ENCODE measurements at regions not wholly inside any gene's neighbourhood (a gene's known extent, or its start where the extent isn't known, plus 50 kb on each side); places are given as distances from the start of the nearest gene placed in this dataset.
A peak's percentile ranks its signal among the peaks of the same experiment; 100 is the strongest.
"Not testable (repeated sequence)": the region's sequence is repeated elsewhere in the genome, so short reads cannot be mapped to it uniquely, and the experiment has no call there.

DNA sequence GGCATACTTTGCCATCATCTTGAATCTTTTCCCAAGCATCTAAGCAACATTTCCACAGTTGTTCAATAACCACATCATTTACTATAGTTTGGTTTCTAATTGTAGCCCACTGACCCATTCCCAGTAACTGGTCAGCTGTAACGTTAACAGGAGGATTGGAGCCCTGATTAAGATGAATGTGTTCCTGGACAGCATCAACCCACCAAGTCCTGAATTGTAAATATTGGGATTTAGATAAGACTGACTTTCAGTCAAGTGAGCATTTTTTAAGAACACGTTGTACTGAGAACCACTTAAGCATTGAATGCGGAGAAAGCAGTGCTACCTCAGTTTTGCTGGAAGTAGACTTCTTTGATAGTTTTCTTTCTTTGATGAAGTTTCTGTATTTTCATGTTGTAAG, 53.3 kb upstream of the ARL4D start:
- H3K27me3 ChIP-seq (replicated peaks in 1 of 4; ENCODE audit: control insufficient read depth in 3 of 4, extremely low read depth in 1 of 4, insufficient read depth in 3 of 4, low read length in 3 of 4); H4K5ac ChIP-seq (ENCODE audit: insufficient read length, low read depth, low read length); CTCF ChIA-PET (ENCODE audit: partially characterized antibody); H4K20me1 ChIP-seq (replicated peaks in 1 of 2; ENCODE audit: control insufficient read depth in 1 of 2, insufficient read depth in 2 of 2, low read length in 2 of 2); FAIRE-seq; H2BK120ac ChIP-seq (replicated peaks; ENCODE audit: low read depth, low read length); DNase-seq (ENCODE audit: low read depth in 1 of 2, low spot score in 2 of 2); H3K27ac ChIP-seq (ENCODE audit: low read depth, low read length); H3K18ac ChIP-seq (ENCODE audit: extremely low read depth, low read length); H3K79me1 ChIP-seq (ENCODE audit: low read depth, low read length); H3K4me2 ChIP-seq (ENCODE audit: insufficient read depth in 1 of 2, low read depth in 2 of 2, low read length in 2 of 2); H4K8ac ChIP-seq (ENCODE audit: extremely low read depth, insufficient read depth, low read length); H3K79me2 ChIP-seq (ENCODE audit: control insufficient read depth in 1 of 2, insufficient read depth in 2 of 2, low read length in 2 of 2); H3K56ac ChIP-seq (replicated peaks; ENCODE audit: insufficient read length, low read depth, low read length); H3K36me3 ChIP-seq (ENCODE audit: control insufficient read depth in 2 of 4, insufficient read depth in 4 of 4, low read length in 3 of 4); H3K9ac ChIP-seq (replicated peaks in 1 of 4; ENCODE audit: extremely low read depth in 1 of 4, low read depth in 3 of 4, low read length in 3 of 4); H4K91ac ChIP-seq (replicated peaks; ENCODE audit: insufficient read length, low read length); H2BK20ac ChIP-seq (ENCODE audit: low read length); H3K14ac ChIP-seq (ENCODE audit: insufficient read length); H3K23ac ChIP-seq (ENCODE audit: insufficient read length); H2AFZ ChIP-seq (ENCODE audit: low read length); H2BK15ac ChIP-seq (ENCODE audit: low read length); H3K23me2 ChIP-seq (ENCODE audit: low read depth, low read length); H3K4me3 ChIP-seq (ENCODE audit: extremely low read depth in 1 of 4, insufficient read depth in 2 of 4, low read depth in 3 of 4, low read length in 4 of 4); H2BK12ac ChIP-seq (ENCODE audit: low read depth, low read length); H2BK5ac ChIP-seq (ENCODE audit: low read depth, low read length); H3K4ac ChIP-seq (replicated peaks; ENCODE audit: insufficient read length, low read depth, low read length): not testable (repeated sequence)
- Histone ChIP-seq H3K4me1 (replicated peaks in 1 of 4; ENCODE audit: control insufficient read depth in 3 of 4, insufficient read depth in 4 of 4, low read length in 3 of 4) (peaks cover 3 to 18% (median 6%) of the 10 kb centered on the region in 4 experiments; a peak in 5 of 7 replicates), H3K9me3 (ENCODE audit: insufficient read depth in 2 of 2, low read depth in 1 of 2, low read length in 1 of 2) (peaks cover 22 to 27% of the 10 kb centered on the region in 2 experiments), H2AK5ac (ENCODE audit: low read depth, low read length) (0 out of 2 replicates have a peak overlapping the region, but pooled peaks have one; percentile 65)
- WGBS, 2 experiments (ENCODE audit: extremely low coverage in 1 of 2, insufficient coverage in 1 of 2, insufficient read length in 1 of 2, insufficient replicate concordance in 2 of 2, low coverage in 1 of 2, low lambda C conversion rate in 2 of 2, missing lambda C conversion rate in 1 of 2): 94% methylated on average over 3 of the region's 3 CpGs; no CpG with 5 or more reads in 1 of the 2 experiments
- POLR2A ChIA-PET (ENCODE audit: partially characterized antibody): interaction anchor here (1.4 to 5.5 kb wide), 2 partner anchors 12 to 15 kb away, joined by 3 to 41 read pairs; no protein-coding TSS in a partner anchor

All from H1 (cell line).